Thoracic aorta (tissue), 2 donors: ENCODE measurements at regions not wholly inside any gene's neighbourhood (a gene's known extent, or its start where the extent isn't known, plus 50 kb on each side); places are given as distances from the start of the nearest gene placed in this dataset.
A peak's percentile ranks its signal among the peaks of the same experiment; 100 is the strongest.
"Not testable (repeated sequence)": the region's sequence is repeated elsewhere in the genome, so short reads cannot be mapped to it uniquely, and the experiment has no call there.

ENCODE experiments used
- ATAC-seq: fragments of 150-250 bp; one replicate; pipeline ENCODE4 v1.8.0; 2017; ENCODE audit warnings: low read depth; ENCODE audit not compliant: insufficient number of reproducible peaks, low FRiP score
- DNase-seq: peaks from one replicate; pipeline ENCODE4 v3.0.0-alpha.2; 2020; ENCODE audit warnings: low spot score
- H3K27ac ChIP-seq, 2 donors: fragments of 200-600 bp; sonication (generic); 1 replicate in 1 of 2; 2 replicates in 1 of 2; pipeline ENCODE4 v1.5.1; 2016; ENCODE audit warnings: mild to moderate bottlenecking in 2 of 2, moderate library complexity in 2 of 2
- H3K27me3 ChIP-seq: fragments of 200-600 bp; sonication (generic); replicated peaks from 2 replicates; pipeline ENCODE4 v1.6.0; 2016; ENCODE audit warnings: mild to moderate bottlenecking; ENCODE audit not compliant: insufficient read depth
- H3K36me3 ChIP-seq: fragments of 200-600 bp; sonication (generic); one replicate; pipeline ENCODE4 v1.5.1; 2016
- H3K4me1 ChIP-seq, 2 donors: fragments of 200-600 bp; sonication (generic); 1 replicate in 1 of 2; 2 replicates in 1 of 2; pipeline versions ENCODE4 v1.5.1 to v1.6.0; 2016; ENCODE audit warnings: low read depth in 2 of 2, mild to moderate bottlenecking in 1 of 2; ENCODE audit not compliant: control insufficient read depth in 1 of 2
- H3K4me3 ChIP-seq: fragments of 200-600 bp; sonication (generic); 2 replicates; pipeline ENCODE4 v1.5.1; 2016; ENCODE audit warnings: mild to moderate bottlenecking
- H3K9me3 ChIP-seq: fragments of 200-600 bp; sonication (generic); 2 replicates; pipeline ENCODE4 v1.5.1; 2016
- TF ChIP-seq, protein P1 (sequence below): fragments of 200-600 bp; sonication (generic); IDR thresholded peaks from one replicate; pipeline ENCODE4 v1.5.1; 2019; ENCODE audit warnings: antibody characterized with exemption

DNA sequence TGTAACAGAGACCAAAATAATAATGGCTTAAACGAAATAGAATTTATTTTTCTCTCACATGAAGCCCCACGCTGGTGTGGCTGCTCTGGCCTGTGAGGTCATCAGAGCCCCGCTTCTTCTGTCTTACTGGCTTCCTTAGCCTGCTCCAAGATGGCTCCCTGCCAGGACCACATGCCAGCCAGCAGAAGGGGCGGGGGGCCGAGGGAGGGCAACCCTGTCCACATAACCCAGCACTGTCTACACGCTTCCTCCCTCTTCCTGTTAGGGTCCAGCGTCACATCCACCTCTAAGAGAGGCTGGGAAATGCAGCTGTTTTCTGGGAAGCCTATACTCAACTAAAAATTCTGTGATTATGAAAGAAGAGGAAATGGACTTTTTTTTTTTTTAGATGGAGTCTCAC lies 107.9 kb upstream of the DLG1 start:
- DNase-seq, result peak; percentile 6

DNA sequence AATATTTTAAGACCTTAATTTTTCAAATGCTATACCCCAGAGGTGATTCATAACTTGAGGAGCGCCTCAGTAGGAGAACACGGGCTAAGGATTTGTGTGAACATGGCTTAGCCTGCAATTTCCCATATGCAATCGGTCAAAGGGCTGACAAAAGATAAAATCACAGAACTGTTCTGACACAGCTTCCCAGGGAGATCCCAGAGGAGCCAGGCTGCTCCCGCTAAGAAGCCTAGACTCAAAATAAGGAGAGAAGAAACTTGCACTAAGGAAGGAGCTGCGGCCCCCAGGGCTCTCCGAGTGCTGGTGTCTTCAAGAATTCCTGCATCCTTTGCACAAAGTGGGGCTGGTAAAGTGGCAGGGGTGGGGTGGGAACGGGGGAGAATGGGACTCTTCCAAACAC lies 106.3 kb upstream of the DLG1 start:
- DNase-seq (no peak), ATAC-seq (no peak)
- no peaks in the 10 kb centered on the region for H3K27me3 ChIP-seq
- no peaks in the 10 kb centered on the region for H3K9me3 ChIP-seq
- H3K4me3 ChIP-seq, result no peak overlapping the region
- H3K4me1 ChIP-seq, result peaks cover 0 to 4% of the 10 kb centered on the region in 2 donors
- TF ChIP-seq, protein P1, sequence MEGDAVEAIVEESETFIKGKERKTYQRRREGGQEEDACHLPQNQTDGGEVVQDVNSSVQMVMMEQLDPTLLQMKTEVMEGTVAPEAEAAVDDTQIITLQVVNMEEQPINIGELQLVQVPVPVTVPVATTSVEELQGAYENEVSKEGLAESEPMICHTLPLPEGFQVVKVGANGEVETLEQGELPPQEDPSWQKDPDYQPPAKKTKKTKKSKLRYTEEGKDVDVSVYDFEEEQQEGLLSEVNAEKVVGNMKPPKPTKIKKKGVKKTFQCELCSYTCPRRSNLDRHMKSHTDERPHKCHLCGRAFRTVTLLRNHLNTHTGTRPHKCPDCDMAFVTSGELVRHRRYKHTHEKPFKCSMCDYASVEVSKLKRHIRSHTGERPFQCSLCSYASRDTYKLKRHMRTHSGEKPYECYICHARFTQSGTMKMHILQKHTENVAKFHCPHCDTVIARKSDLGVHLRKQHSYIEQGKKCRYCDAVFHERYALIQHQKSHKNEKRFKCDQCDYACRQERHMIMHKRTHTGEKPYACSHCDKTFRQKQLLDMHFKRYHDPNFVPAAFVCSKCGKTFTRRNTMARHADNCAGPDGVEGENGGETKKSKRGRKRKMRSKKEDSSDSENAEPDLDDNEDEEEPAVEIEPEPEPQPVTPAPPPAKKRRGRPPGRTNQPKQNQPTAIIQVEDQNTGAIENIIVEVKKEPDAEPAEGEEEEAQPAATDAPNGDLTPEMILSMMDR, result no peak
- H3K27ac ChIP-seq, result no peak overlapping the region
- H3K36me3 ChIP-seq, result no peaks in the 10 kb centered on the region

More for the DNA sequence above, 107.9 kb upstream of the DLG1 start:
- no peaks in the 10 kb centered on the region for H3K27me3 ChIP-seq
- no peaks in the 10 kb centered on the region for H3K9me3 ChIP-seq
- H3K4me1 ChIP-seq, result peaks cover 0 to 4% of the 10 kb centered on the region in 2 donors
- no peak overlapping the region for H3K4me3 ChIP-seq
- no peak overlapping the region for H3K27ac ChIP-seq
- H3K36me3 ChIP-seq, result no peaks in the 10 kb centered on the region
- TF ChIP-seq, protein P1, result no peak
- no peak for ATAC-seq

DNA sequence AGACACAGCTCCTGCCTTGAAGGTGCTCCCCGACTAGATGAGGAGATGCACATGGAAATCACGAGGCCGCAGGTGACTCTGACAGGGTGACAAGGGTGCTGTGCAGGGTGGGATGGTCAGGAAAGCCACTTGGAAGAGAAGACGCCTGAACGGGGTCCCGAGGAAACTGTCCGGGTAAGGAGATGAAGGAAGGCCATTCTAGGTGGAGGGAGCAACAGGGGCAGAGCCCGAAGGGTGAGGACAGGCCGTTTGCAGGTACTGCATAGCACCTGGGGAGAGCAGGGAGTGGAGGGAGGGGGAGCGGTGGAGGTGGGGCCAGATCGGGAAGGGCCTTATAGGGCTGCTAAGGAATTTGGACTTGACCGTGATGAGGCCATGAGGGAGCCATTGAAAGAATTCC lies 105.6 kb upstream of the DLG1 start:
- Histone ChIP-seq H3K27ac (no peak overlapping the region), H3K4me3 (no peak overlapping the region), H3K27me3 (no peaks in the 10 kb centered on the region), H3K36me3 (no peaks in the 10 kb centered on the region), H3K9me3 (no peaks in the 10 kb centered on the region), H3K4me1 (peaks cover 0 to 4% of the 10 kb centered on the region in 2 donors)
- DNase-seq (no peak), ATAC-seq (no peak)
- TF ChIP-seq, protein P1, result no peak

DNA sequence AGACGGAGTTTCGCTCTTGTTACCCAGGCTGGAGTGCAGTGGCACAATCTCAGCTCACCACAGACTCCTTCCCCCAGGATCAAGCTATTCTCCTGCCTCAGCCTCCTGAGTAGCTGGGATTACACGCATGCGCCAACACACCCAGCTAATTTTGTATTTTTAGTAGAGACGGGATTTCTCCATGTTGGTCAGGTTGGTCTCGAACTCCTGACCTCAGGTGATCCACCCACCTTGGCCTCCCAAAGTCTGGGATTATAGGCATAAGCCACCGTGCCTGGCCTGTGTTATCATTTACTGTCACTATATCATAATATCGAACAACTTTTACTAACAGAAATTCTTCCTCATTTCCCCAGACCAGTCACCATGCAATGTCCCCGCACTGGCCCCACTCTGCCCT lies 104.0 kb upstream of the DLG1 start:
- H3K36me3 ChIP-seq, H3K4me3 ChIP-seq, H3K9me3 ChIP-seq, DNase-seq, H3K27ac ChIP-seq, H3K27me3 ChIP-seq, ATAC-seq, H3K4me1 ChIP-seq: not testable (repeated sequence)

DNA sequence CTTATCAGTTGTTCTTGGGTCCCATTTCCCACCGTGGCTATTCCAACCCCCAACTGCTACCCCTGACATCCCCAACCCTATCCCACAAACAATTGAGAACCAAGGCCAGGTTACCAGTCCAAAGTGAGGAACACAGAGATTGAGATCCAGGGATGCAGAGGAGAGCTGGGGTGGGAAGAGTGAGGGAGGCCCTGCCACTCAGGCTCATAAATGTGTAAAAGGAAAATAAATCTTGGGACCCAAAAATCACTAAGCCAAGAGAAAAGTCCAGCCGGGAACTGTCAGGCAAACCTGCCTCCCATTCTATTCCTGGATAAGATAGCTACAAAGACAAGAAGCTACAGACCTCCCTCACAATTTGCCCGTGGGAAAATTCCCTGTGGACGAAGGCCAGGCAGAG lies 101.1 kb upstream of the DLG1 start:
- H3K9me3 ChIP-seq, result no peaks in the 10 kb centered on the region
- TF ChIP-seq, protein P1, result no peak
- no peaks in the 10 kb centered on the region for H3K27me3 ChIP-seq
- peaks cover 7 to 10% of the 10 kb centered on the region in 2 donors for H3K4me1 ChIP-seq
- DNase-seq (no peak), ATAC-seq (no peak)
- H3K4me3 ChIP-seq, result no peak overlapping the region
- no peaks in the 10 kb centered on the region for H3K36me3 ChIP-seq
- H3K27ac ChIP-seq, result no peak overlapping the region

DNA sequence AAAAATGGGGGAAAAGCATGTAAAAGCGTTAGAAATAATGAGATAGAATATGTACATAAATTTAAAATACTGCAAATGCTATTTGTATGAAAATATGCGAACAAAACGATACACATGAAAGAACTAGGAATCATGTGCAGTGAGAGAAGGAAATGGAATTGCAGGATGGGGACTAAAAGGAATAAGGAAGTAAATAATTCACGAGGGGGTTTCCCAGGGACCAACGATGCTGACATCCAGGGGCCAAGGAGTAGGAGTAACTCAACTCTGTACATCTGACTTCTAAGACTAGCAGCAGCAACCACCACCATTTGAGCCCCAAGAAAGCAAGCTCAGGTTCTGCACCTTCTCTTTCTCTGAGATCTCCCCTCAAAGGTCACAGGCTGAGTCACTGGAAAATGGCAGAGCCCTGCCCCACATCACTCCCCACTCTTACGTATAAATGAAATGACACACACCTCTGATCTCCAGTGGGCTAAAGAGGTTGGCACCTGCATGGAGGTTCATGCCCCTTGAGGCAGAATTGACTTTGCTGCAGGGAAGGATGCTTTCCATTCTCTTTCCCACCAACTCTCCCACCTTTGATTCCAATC lies 100.0 kb upstream of the DLG1 start:
- TF ChIP-seq, protein P1, result no peak
- H3K27ac ChIP-seq, result no peak overlapping the region
- no peak for DNase-seq
- ATAC-seq, result no peak
- H3K9me3 ChIP-seq, result no peaks in the 10 kb centered on the region
- no peaks in the 10 kb centered on the region for H3K36me3 ChIP-seq
- no peaks in the 10 kb centered on the region for H3K27me3 ChIP-seq
- H3K4me3 ChIP-seq, result no peak overlapping the region
- peaks cover 7 to 14% of the 10 kb centered on the region in 2 donors for H3K4me1 ChIP-seq
